ENCODE measurements at regions not wholly inside any gene's neighbourhood (a gene's known extent, or its start where the extent isn't known, plus 50 kb on each side); places are given as distances from the start of the nearest gene placed in this dataset.

DNA sequence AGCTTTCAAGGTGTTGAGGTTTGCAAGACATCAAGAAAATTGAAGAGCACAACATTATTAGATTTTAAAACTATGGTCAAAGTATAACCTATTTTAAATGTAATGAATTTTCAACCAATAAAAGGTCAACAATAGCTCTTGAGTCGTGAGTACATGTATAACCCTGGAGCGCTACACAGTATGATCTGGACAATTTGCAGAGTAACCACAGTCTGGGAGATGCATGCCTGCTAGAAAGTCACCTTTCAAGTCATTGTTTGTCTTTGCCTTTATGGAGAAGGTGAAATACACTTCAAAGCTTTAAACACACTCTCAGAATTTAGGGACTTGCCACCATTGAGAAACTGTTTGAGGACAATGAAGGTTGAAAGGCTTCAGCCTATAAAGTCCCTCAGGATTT, 112.6 kb upstream of the ALCAM start (continued):
- TF ChIP-seq ZNF274 (IDR thresholded peaks at IDR 0.05; ENCODE audit: borderline replicate concordance, extremely low read depth, low read length), result no peak
- no peak for TF ChIP-seq CBX8 (IDR thresholded peaks at IDR 0.05; ENCODE audit: borderline replicate concordance, low read depth, low read length)
- TF ChIP-seq TAF7 (optimal IDR thresholded peaks at IDR 0.05; ENCODE audit: borderline replicate concordance, low read depth, low read length), result no peak
- TF ChIP-seq KDM4A (IDR thresholded peaks at IDR 0.05; ENCODE audit: low read depth, low read length, severe bottlenecking), result no peak
- no peak for TF ChIP-seq RFX5 (IDR thresholded peaks at IDR 0.05; ENCODE audit: borderline replicate concordance, low read depth, low read length)
